ENCODE measurements at regions not wholly inside any gene's neighbourhood (a gene's known extent, or its start where the extent isn't known, plus 50 kb on each side); places are given as distances from the start of the nearest gene placed in this dataset.
A peak's percentile ranks its signal among the peaks of the same experiment; 100 is the strongest.

GRCh38 chr13:34567597-34567996, 374.5 kb upstream of the NBEA start:
- DNase-seq (ENCODE audit: low spot score): no peak

GRCh38 chr13:34570698-34571353, 371.2 kb upstream of the NBEA start:
- DNase-seq (ENCODE audit: low spot score): no peak

GRCh38 chr13:34571716-34572115, 370.4 kb upstream of the NBEA start:
- DNase-seq (ENCODE audit: low spot score): no peak

- peak; percentile 59 for DNase-seq (ENCODE audit: low spot score)
Measured at GRCh38 chr13:34577051-34577450, 365.0 kb upstream of the NBEA start.

- peak; percentile 14 for DNase-seq (ENCODE audit: low spot score)
Measured at GRCh38 chr13:34578471-34578870, 363.6 kb upstream of the NBEA start.

GRCh38 chr13:34578917-34579316, 363.2 kb upstream of the NBEA start:
- peak; percentile 8 for DNase-seq (ENCODE audit: low spot score)

- DNase-seq (ENCODE audit: low spot score): no peak
Measured at GRCh38 chr13:34583181-34583580, 358.9 kb upstream of the NBEA start.

- no peak for DNase-seq (ENCODE audit: low spot score)
Measured at GRCh38 chr13:34587576-34587975, 354.5 kb upstream of the NBEA start.

- no peak for DNase-seq (ENCODE audit: low spot score)
Measured at GRCh38 chr13:34588362-34588761, 353.7 kb upstream of the NBEA start.

- peak; percentile 9 for DNase-seq (ENCODE audit: low spot score)
Measured at GRCh38 chr13:34589581-34589980, 352.5 kb upstream of the NBEA start.

GRCh38 chr13:34591129-34591528, 350.9 kb upstream of the NBEA start:
- DNase-seq (ENCODE audit: low spot score): no peak

GRCh38 chr13:34591900-34592529, 350.1 kb upstream of the NBEA start:
- DNase-seq (ENCODE audit: low spot score): no peak

GRCh38 chr13:34593658-34594057, 348.4 kb upstream of the NBEA start:
- DNase-seq (ENCODE audit: low spot score): no peak

- DNase-seq (ENCODE audit: low spot score): no peak
Measured at GRCh38 chr13:34594507-34594906, 347.6 kb upstream of the NBEA start.

- DNase-seq (ENCODE audit: low spot score): no peak
Measured at GRCh38 chr13:34608331-34608730, 333.7 kb upstream of the NBEA start.

GRCh38 chr13:34611671-34612070, 330.4 kb upstream of the NBEA start:
- no peak for DNase-seq (ENCODE audit: low spot score)

GRCh38 chr13:34617473-34618083, 324.5 kb upstream of the NBEA start:
- peak; percentile 30 for DNase-seq (ENCODE audit: low spot score)

- DNase-seq (ENCODE audit: low spot score): no peak
Measured at GRCh38 chr13:34618654-34619053, 323.4 kb upstream of the NBEA start.

- DNase-seq (ENCODE audit: low spot score): no peak
Measured at GRCh38 chr13:34619326-34619725, 322.7 kb upstream of the NBEA start.

GRCh38 chr13:34620074-34620850, 321.8 kb upstream of the NBEA start:
- no peak for DNase-seq (ENCODE audit: low spot score)

- DNase-seq (ENCODE audit: low spot score): no peak
Measured at GRCh38 chr13:34620862-34621261, 321.2 kb upstream of the NBEA start.

GRCh38 chr13:34623331-34623730, 318.7 kb upstream of the NBEA start:
- DNase-seq (ENCODE audit: low spot score): no peak

Data from kidney tubule cell (primary cell).